Peyer's patch (tissue), 4 donors: ENCODE measurements at regions not wholly inside any gene's neighbourhood (a gene's known extent, or its start where the extent isn't known, plus 50 kb on each side); places are given as distances from the start of the nearest gene placed in this dataset.

Experiments
- CTCF ChIP-seq, 6 experiments: fragments of 450-650 bp in 4 of 6; fragments of 200-600 bp in 2 of 6; sonication (generic) in 1 of 6; IDR thresholded peaks; one replicate each; pipeline ENCODE4 v1.5.1; 2017 to 2019; ENCODE audit warnings: antibody characterized with exemption in 6 of 6, mild to moderate bottlenecking in 3 of 6, moderate library complexity in 1 of 6
- POLR2A ChIP-seq, 2 donors: fragments of 450-650 bp; IDR thresholded peaks; one replicate each; pipeline ENCODE4 v1.5.1; 2017; ENCODE audit warnings: antibody characterized with exemption in 2 of 2, mild to moderate bottlenecking in 2 of 2, moderate library complexity in 2 of 2

GRCh38 chr7:1290679-1291356 is 58.1 kb downstream of the UNCX start:
- TF ChIP-seq CTCF (IDR thresholded peaks at IDR 0.05), result no peak
- TF ChIP-seq POLR2A (IDR thresholded peaks at IDR 0.05), result no peak
